A673 (cell line): ENCODE measurements at regions not wholly inside any gene's neighbourhood (a gene's known extent, or its start where the extent isn't known, plus 50 kb on each side); places are given as distances from the start of the nearest gene placed in this dataset.

Experiments used
- BruUV-seq: library from RNA; stranded (reverse); fragments of 400-500 nt; replicated peaks from 2 replicates; lab custom pipeline; 2021; lab: Mats Ljungman, UMichigan
- CTCF ChIA-PET: fragments of 300-600 bp; sonication (Branson Sonifier 250); formaldehyde crosslinking; loops from one replicate; lab custom pipeline; 2022; ENCODE audit warnings: antibody characterized with exemption; lab: Charles Lee
- POLR2A ChIA-PET: fragments of 300-600 bp; sonication (Branson Sonifier 250); formaldehyde crosslinking; loops from one replicate; lab custom pipeline; 2022; ENCODE audit warnings: antibody characterized with exemption; ENCODE audit not compliant: low non-redundant PET; lab: Charles Lee
- DNase-seq: peaks from one replicate; pipeline ENCODE4 v3.0.0-alpha.2; 2015; ENCODE audit warnings: low spot score
- H3K27ac ChIP-seq: fragments of 200-600 bp; sonication (generic); 2 replicates; pipeline ENCODE4 v1.5.1; 2016; ENCODE audit warnings: mixed run types, low read depth, mild to moderate bottlenecking, mixed read lengths, antibody characterized with exemption, low read length; ENCODE audit not compliant: poor library complexity, severe bottlenecking
- H3K27me3 ChIP-seq: fragments of 200-600 bp; sonication (generic); replicated peaks from 2 replicates; pipeline ENCODE4 v1.6.1; 2017; ENCODE audit warnings: mixed run types, low read depth, mild to moderate bottlenecking, mixed read lengths, antibody characterized with exemption, low read length; ENCODE audit not compliant: insufficient read depth, poor library complexity
- H3K36me3 ChIP-seq: fragments of 200-600 bp; sonication (generic); 2 replicates; pipeline ENCODE4 v1.6.1; 2016; ENCODE audit warnings: mixed run types, mild to moderate bottlenecking, mixed read lengths, antibody characterized with exemption, low read length; ENCODE audit not compliant: insufficient read depth, poor library complexity, severe bottlenecking
- H3K4me1 ChIP-seq: fragments of 200-600 bp; sonication (generic); 2 replicates; pipeline ENCODE4 v1.6.1; 2017; ENCODE audit warnings: mixed run types, mild to moderate bottlenecking, mixed read lengths, antibody characterized with exemption, low read length; ENCODE audit not compliant: insufficient read depth, poor library complexity, severe bottlenecking
- H3K4me3 ChIP-seq: fragments of 200-600 bp; sonication (generic); 2 replicates; pipeline ENCODE4 v1.5.1; 2016; ENCODE audit warnings: low read depth, mixed run types, mild to moderate bottlenecking, mixed read lengths, low read length; ENCODE audit not compliant: poor library complexity, severe bottlenecking
- H3K9me3 ChIP-seq: fragments of 200-600 bp; sonication (generic); 2 replicates; pipeline ENCODE4 v1.6.1; 2016; ENCODE audit warnings: mixed run types, low read depth, mild to moderate bottlenecking, mixed read lengths, antibody characterized with exemption, low read length; ENCODE audit not compliant: poor library complexity, severe bottlenecking
- EZH2 ChIP-seq: fragments of 200-600 bp; sonication (generic); IDR thresholded peaks from 2 replicates; pipeline ENCODE4 v1.6.1; 2017; ENCODE audit warnings: borderline replicate concordance, low read depth, mild to moderate bottlenecking, mixed read lengths, antibody characterized with exemption, low read length; ENCODE audit not compliant: poor library complexity, severe bottlenecking
- intact Hi-C: fragments of 100-400 bp; cut with micrococcal nuclease; formaldehyde crosslinking; loops from one replicate; pipeline ENCODE4 v1.10.0; 2022; ENCODE audit not compliant: unreplicated experiment
- TF ChIP-seq, protein P1 (sequence below): fragments of 300-800, 200-600 bp; sonication (generic); conservative IDR thresholded peaks from 2 replicates; pipeline ENCODE4 v1.5.1; 2017; ENCODE audit warnings: low read depth, mild to moderate bottlenecking, antibody characterized with exemption, low read length, moderate library complexity, mixed read lengths

DNA sequence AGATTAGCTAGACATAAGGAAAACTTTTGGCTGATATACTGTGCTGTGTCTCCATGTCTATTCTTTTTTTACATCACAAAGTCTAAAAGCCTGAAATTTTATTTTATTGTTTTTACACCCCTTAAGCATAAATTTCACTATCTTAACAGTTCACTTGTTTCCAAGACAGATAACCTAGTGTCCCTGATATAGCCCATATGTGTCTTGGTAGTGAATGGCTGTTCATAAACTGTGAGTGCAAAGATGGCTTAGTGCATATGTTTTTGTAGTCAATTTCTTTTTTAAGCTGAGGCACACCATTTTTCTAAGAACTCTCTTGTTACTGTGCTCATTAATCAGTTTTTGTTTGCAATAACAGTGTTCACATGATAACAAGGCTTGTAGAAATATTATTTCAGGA, 381.1 kb downstream of the OXSM start:
- Histone ChIP-seq H3K27ac (no peak overlapping the region), H3K9me3 (no peaks in the 10 kb centered on the region), H3K4me1 (no peaks in the 10 kb centered on the region), H3K4me3 (no peak overlapping the region), H3K27me3 (no peaks in the 10 kb centered on the region), H3K36me3 (no peaks in the 10 kb centered on the region)
- POLR2A ChIA-PET = no interaction called here
- CTCF ChIA-PET = no interaction called here
- TF ChIP-seq EZH2 = no peak
- TF ChIP-seq, protein P1, sequence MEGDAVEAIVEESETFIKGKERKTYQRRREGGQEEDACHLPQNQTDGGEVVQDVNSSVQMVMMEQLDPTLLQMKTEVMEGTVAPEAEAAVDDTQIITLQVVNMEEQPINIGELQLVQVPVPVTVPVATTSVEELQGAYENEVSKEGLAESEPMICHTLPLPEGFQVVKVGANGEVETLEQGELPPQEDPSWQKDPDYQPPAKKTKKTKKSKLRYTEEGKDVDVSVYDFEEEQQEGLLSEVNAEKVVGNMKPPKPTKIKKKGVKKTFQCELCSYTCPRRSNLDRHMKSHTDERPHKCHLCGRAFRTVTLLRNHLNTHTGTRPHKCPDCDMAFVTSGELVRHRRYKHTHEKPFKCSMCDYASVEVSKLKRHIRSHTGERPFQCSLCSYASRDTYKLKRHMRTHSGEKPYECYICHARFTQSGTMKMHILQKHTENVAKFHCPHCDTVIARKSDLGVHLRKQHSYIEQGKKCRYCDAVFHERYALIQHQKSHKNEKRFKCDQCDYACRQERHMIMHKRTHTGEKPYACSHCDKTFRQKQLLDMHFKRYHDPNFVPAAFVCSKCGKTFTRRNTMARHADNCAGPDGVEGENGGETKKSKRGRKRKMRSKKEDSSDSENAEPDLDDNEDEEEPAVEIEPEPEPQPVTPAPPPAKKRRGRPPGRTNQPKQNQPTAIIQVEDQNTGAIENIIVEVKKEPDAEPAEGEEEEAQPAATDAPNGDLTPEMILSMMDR = no peak
- DNase-seq = no peak
- intact Hi-C loops = no loop called here
- no TSS peak for BruUV-seq

DNA sequence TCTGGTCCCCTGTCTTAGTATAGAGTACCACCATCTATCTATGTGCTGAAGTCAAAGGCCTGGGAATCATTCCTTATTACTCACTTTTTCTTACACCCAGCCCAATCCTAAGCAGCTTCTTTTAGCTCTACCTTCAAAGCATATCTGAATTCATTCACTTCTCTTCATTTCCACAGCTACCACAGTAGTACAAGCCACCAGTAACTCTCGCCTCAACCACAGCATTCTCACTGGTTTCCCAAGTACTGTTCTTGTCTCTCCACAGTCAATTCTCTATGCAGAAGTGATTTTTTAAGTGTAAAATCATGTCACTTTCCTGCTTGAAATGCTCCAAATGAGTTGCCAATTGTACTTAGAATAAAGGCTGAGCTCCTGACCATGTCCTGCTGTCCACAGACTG, 401.7 kb downstream of the OXSM start:
- no peak for DNase-seq
- peaks cover 3% of the 10 kb centered on the region for H3K9me3 ChIP-seq
- intact Hi-C loops = no loop called here
- no peaks in the 10 kb centered on the region for H3K4me1 ChIP-seq
- no peak overlapping the region for H3K4me3 ChIP-seq
- no TSS peak for BruUV-seq
- ChIA-PET POLR2A (no interaction called here), CTCF (no interaction called here)
- no peak overlapping the region for H3K27ac ChIP-seq
- no peaks in the 10 kb centered on the region for H3K36me3 ChIP-seq
- no peaks in the 10 kb centered on the region for H3K27me3 ChIP-seq
- TF ChIP-seq EZH2 = no peak
- TF ChIP-seq, protein P1 = no peak

DNA sequence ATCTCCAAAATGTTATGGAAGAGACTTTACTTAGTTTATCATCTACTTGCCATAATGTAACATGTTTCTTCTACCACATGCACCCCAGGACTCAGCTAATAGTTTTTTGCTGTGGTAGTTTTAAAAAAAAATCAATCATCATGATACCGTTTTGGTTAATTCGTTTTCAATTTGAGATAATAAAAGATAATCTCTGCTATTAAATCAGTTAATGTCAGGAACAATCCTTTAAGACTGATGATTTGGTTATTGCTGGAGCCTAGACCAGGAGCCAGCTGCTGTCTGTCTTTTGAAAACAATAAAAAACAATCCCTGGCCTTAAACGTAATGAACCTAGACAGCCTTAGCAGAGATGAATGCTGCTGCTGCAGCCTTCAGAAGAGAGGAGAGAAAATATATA, 403.7 kb downstream of the OXSM start:
- Histone ChIP-seq H3K27me3 (no peaks in the 10 kb centered on the region), H3K36me3 (no peaks in the 10 kb centered on the region), H3K4me3 (no peak overlapping the region), H3K27ac (no peak overlapping the region), H3K4me1 (no peaks in the 10 kb centered on the region), H3K9me3 (peaks cover 3% of the 10 kb centered on the region)
- CTCF ChIA-PET = no interaction called here
- no peak for TF ChIP-seq EZH2
- TF ChIP-seq, protein P1 = no peak
- DNase-seq = no peak
- POLR2A ChIA-PET = interaction anchor here (0.7 kb wide), 1 partner anchor 134 kb away, joined by 3 read pairs; no protein-coding TSS in a partner anchor
- no TSS peak for BruUV-seq
- intact Hi-C loops = no loop called here
